HCT116 (cell line): ENCODE measurements at regions not wholly inside any gene's neighbourhood (a gene's known extent, or its start where the extent isn't known, plus 50 kb on each side); places are given as distances from the start of the nearest gene placed in this dataset.

Source experiments
- ATAC-seq: fragments of 200-7000 bp; cut with Tn5 transposase; 2 replicates; pipeline ENCODE4 v1.9.1; 2020; ENCODE audit warnings: mild to moderate bottlenecking, moderate library complexity
- BruUV-seq: library from RNA; stranded (reverse); fragments of 400-500 nt; replicated peaks from 2 replicates; lab custom pipeline; 2021; lab: Mats Ljungman, UMichigan
- CTCF ChIA-PET: fragments of 300-600 bp; sonication (Branson Sonifier 250); formaldehyde crosslinking; loops from one replicate; lab custom pipeline; 2021; ENCODE audit warnings: antibody characterized with exemption; lab: Charles Lee
- POLR2A ChIA-PET: fragments of 300-600, 350-600 bp; sonication (Branson Sonifier 250); formaldehyde crosslinking; loops from one replicate; lab custom pipeline; 2021; ENCODE audit warnings: antibody characterized with exemption; lab: Charles Lee
- RAD21 ChIA-PET, 2 experiments: fragments of 300-600 bp; sonication (Branson Sonifier 250); formaldehyde crosslinking; loops; one replicate each; lab custom pipeline; 2023; ENCODE audit warnings: low total read pairs in 2 of 2; ENCODE audit not compliant: uncharacterized antibody in 2 of 2, unreplicated experiment in 2 of 2, low non-redundant PET in 1 of 2; lab: Charles Lee
- DNase-seq: peaks from one replicate; pipeline ENCODE4 v3.0.0-alpha.2; 2010; ENCODE audit warnings: low read depth, low spot score
- H2AFZ ChIP-seq: fragments of 200-600 bp; shearing (Covaris generic), sonication (generic); 2 replicates; pipeline ENCODE4 v1.6.1; 2017; ENCODE audit warnings: low read depth, mixed run types, mixed read lengths, antibody characterized with exemption, low read length; ENCODE audit not compliant: poor library complexity, severe bottlenecking
- H3K27ac ChIP-seq: 2 replicates; pipeline ENCODE4 v1.5.1; 2012; ENCODE audit warnings: low read depth, low read length
- H3K27me3 ChIP-seq: fragments of 200-600 bp; sonication (generic); 2 replicates; pipeline ENCODE4 v1.6.1; 2016; ENCODE audit warnings: mixed run types, low read length, mixed read lengths; ENCODE audit not compliant: insufficient read depth
- H3K36me3 ChIP-seq, 2 experiments: fragments of 200-500 bp in 1 of 2; fragments of 200-600 bp in 1 of 2; sonication (Bioruptor generic) in 1 of 2; sonication (generic) in 1 of 2; 2 replicates each; pipeline versions ENCODE4 v1.5.1 to v1.6.1; 2014 to 2016; ENCODE audit warnings: low read length in 2 of 2, inconsistent platforms in 1 of 2, mixed read lengths in 1 of 2, mixed run types in 1 of 2; ENCODE audit not compliant: insufficient read depth in 2 of 2, control insufficient read depth in 1 of 2
- H3K4me1 ChIP-seq, 2 experiments: fragments of 200-600 bp in 1 of 2; sonication (generic) in 1 of 2; 2 replicates each; pipeline versions ENCODE4 v1.5.1 to v1.6.1; 2012 to 2017; ENCODE audit warnings: low read length in 2 of 2, inconsistent platforms in 1 of 2, mild to moderate bottlenecking in 1 of 2, mixed read lengths in 1 of 2, mixed run types in 1 of 2, moderate library complexity in 1 of 2; ENCODE audit not compliant: insufficient read depth in 2 of 2, control insufficient read depth in 1 of 2
- H3K4me2 ChIP-seq: fragments of 200-600 bp; sonication (generic); 2 replicates; pipeline ENCODE4 v1.6.1; 2017; ENCODE audit warnings: mixed run types, low read length, mixed read lengths
- H3K4me3 ChIP-seq, 2 experiments: fragments of 200-600 bp in 1 of 2; sonication (generic) in 1 of 2; replicated peaks in 1 of 2; 2 replicates each; pipeline ENCODE4 v1.5.1; 2011 to 2016; ENCODE audit warnings: low read length in 2 of 2, control low read depth in 1 of 2, low read depth in 1 of 2, mild to moderate bottlenecking in 1 of 2, mixed read lengths in 1 of 2, mixed run types in 1 of 2
- H3K79me2 ChIP-seq: fragments of 200-600 bp; sonication (generic); 2 replicates; pipeline ENCODE4 v1.6.1; 2017; ENCODE audit warnings: mild to moderate bottlenecking, mixed run types, low read length, moderate library complexity, mixed read lengths; ENCODE audit not compliant: insufficient read depth
- H3K9ac ChIP-seq: fragments of 200-600 bp; sonication (generic); 2 replicates; pipeline ENCODE4 v1.6.1; 2016; ENCODE audit warnings: low read length, mixed read lengths
- H3K9me2 ChIP-seq: fragments of 200-600 bp; sonication (generic), shearing (Covaris generic); 2 replicates; pipeline ENCODE4 v1.6.1; 2017; ENCODE audit warnings: mixed run types, mild to moderate bottlenecking, moderate library complexity; ENCODE audit not compliant: insufficient read depth
- H3K9me3 ChIP-seq, 2 experiments: fragments of 200-500 bp in 1 of 2; fragments of 200-600 bp in 1 of 2; sonication (Bioruptor generic) in 1 of 2; sonication (generic) in 1 of 2; 2 replicates each; pipeline ENCODE4 v1.6.1; 2014 to 2017; ENCODE audit warnings: low read length in 2 of 2, mixed read lengths in 2 of 2, inconsistent platforms in 1 of 2, low read depth in 1 of 2, mild to moderate bottlenecking in 1 of 2, mixed run types in 1 of 2, moderate library complexity in 1 of 2; ENCODE audit not compliant: control insufficient read depth in 1 of 2, insufficient read depth in 1 of 2
- H4K20me1 ChIP-seq: fragments of 200-600 bp; sonication (generic), shearing (Covaris generic); 2 replicates; pipeline ENCODE4 v1.6.1; 2017; ENCODE audit warnings: mixed run types, mild to moderate bottlenecking, moderate library complexity; ENCODE audit not compliant: insufficient read depth
- CBX3 ChIP-seq: IDR thresholded peaks from 2 replicates; pipeline ENCODE4 v1.6.1; 2012; ENCODE audit warnings: low read depth
- CEBPB ChIP-seq: IDR thresholded peaks from 2 replicates; pipeline ENCODE4 v1.6.1; 2012; ENCODE audit warnings: low read depth
- EGR1 ChIP-seq: IDR thresholded peaks from 2 replicates; pipeline ENCODE4 v1.6.1; 2012; ENCODE audit warnings: low read depth
- ELF1 ChIP-seq: IDR thresholded peaks from 2 replicates; pipeline ENCODE4 v1.6.1; 2012; ENCODE audit warnings: low read depth, borderline replicate concordance
- EZH2 ChIP-seq: fragments of 200-600 bp; sonication (generic); IDR thresholded peaks from 2 replicates; pipeline ENCODE4 v1.6.1; 2017; ENCODE audit warnings: antibody characterized with exemption, mixed run types
- FOSL1 ChIP-seq: IDR thresholded peaks from 2 replicates; pipeline ENCODE4 v1.6.1; 2012; ENCODE audit warnings: low read depth
- JUND ChIP-seq: IDR thresholded peaks from 2 replicates; pipeline ENCODE4 v1.6.1; 2012
- MAX ChIP-seq: IDR thresholded peaks from 2 replicates; pipeline ENCODE4 v1.6.1; 2012
- POLR2A ChIP-seq: IDR thresholded peaks from 2 replicates; pipeline ENCODE4 v1.7.0; 2011; ENCODE audit warnings: borderline replicate concordance; ENCODE audit not compliant: insufficient read depth, insufficient read length; ENCODE audit errors: extremely low read depth
- POLR2AphosphoS5 ChIP-seq: IDR thresholded peaks from 2 replicates; pipeline ENCODE4 v1.6.1; 2011; ENCODE audit warnings: mild to moderate bottlenecking, low read depth, low read length, moderate library complexity
- RAD21 ChIP-seq: IDR thresholded peaks from 2 replicates; pipeline ENCODE4 v1.6.1; 2012; ENCODE audit warnings: low read depth, mild to moderate bottlenecking
- SIN3A ChIP-seq: IDR thresholded peaks from 2 replicates; pipeline ENCODE4 v1.6.1; 2012; ENCODE audit warnings: low read depth
- SP1 ChIP-seq: IDR thresholded peaks from 2 replicates; pipeline ENCODE4 v1.6.1; 2012; ENCODE audit warnings: low read depth
- TCF7L2 ChIP-seq: IDR thresholded peaks from 2 replicates; pipeline ENCODE4 v1.7.0; 2011; ENCODE audit warnings: borderline replicate concordance, inconsistent platforms; ENCODE audit not compliant: insufficient read depth, insufficient read length; ENCODE audit errors: extremely low read depth
- YY1 ChIP-seq: IDR thresholded peaks from 2 replicates; pipeline ENCODE4 v1.6.1; 2011; ENCODE audit warnings: low read length, low read depth, moderate library complexity, mild to moderate bottlenecking; ENCODE audit not compliant: insufficient replicate concordance; ENCODE audit errors: extremely low read depth
- ZFX ChIP-seq: fragments of 450-650 bp; IDR thresholded peaks from 2 replicates; pipeline ENCODE4 v1.6.1; 2017
- ZNF274 ChIP-seq: fragments of 200-500 bp; sonication (Bioruptor generic); IDR thresholded peaks from 2 replicates; pipeline ENCODE4 v1.6.1; 2014; ENCODE audit warnings: mild to moderate bottlenecking, low read depth, low read length, inconsistent platforms
- intact Hi-C: fragments of 100-400 bp; cut with micrococcal nuclease; formaldehyde crosslinking; loops from 2 replicates; pipeline ENCODE4 v1.10.0; 2022
- TF ChIP-seq, protein P1 (sequence below), 3 experiments: fragments of 200-600 bp in 1 of 3; sonication (generic) in 1 of 3; IDR thresholded peaks in 2 of 3; conservative IDR thresholded peaks in 1 of 3; 2 replicates each; pipeline ENCODE4 v1.5.1; 2012 to 2017; ENCODE audit warnings: low read depth in 2 of 3, low read length in 2 of 3, antibody characterized with exemption in 1 of 3, borderline replicate concordance in 1 of 3, control low read depth in 1 of 3, mild to moderate bottlenecking in 1 of 3, mixed read lengths in 1 of 3, mixed run types in 1 of 3, moderate library complexity in 1 of 3; ENCODE audit not compliant: insufficient read depth in 1 of 3
- TF ChIP-seq, protein P2 (sequence below): IDR thresholded peaks from 2 replicates; pipeline ENCODE4 v1.6.1; 2012
- TF ChIP-seq, protein P3 (sequence below): IDR thresholded peaks from 2 replicates; pipeline ENCODE4 v1.6.1; 2011; ENCODE audit warnings: mild to moderate bottlenecking, low read length, moderate library complexity; ENCODE audit not compliant: insufficient replicate concordance; ENCODE audit errors: extremely low read depth

DNA sequence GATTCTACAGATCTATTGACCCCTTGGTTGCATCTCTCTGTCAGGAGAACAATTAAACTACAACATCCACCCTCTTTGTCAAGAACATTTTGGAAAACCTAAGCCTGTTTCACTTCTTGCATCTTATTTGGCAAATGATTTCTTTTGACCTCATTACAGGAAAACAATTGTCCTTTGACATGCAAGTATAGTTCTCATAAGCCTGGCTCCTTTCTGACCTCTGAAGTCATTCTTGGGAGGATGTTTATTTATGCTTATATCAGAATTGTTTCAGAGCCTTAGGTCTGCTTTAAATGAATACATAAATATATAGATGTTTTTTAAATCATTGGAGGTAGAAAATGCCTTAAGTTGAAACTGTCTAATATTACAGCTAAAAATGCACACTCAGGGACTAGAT lies 361.3 kb upstream of the PTGER4 start:
- POLR2A ChIA-PET, result no interaction called here
- Histone ChIP-seq H3K4me2 (no peak overlapping the region), H3K4me3 (no peak overlapping the region), H4K20me1 (no peaks in the 10 kb centered on the region), H3K9me3 (no peaks in the 10 kb centered on the region), H3K27ac (no peak overlapping the region), H3K79me2 (no peaks in the 10 kb centered on the region), H2AFZ (no peak overlapping the region), H3K27me3 (no peaks in the 10 kb centered on the region), H3K9me2 (no peaks in the 10 kb centered on the region), H3K9ac (no peak overlapping the region), H3K36me3 (no peaks in the 10 kb centered on the region), H3K4me1 (no peaks in the 10 kb centered on the region)
- intact Hi-C loops, result no loop called here
- RAD21 ChIA-PET, result no interaction called here
- BruUV-seq, result no TSS peak
- no peak for DNase-seq
- CTCF ChIA-PET, result no interaction called here
- TF ChIP-seq POLR2A (no peak), EGR1 (no peak), EZH2 (no peak), MAX (no peak), TCF7L2 (no peak), FOSL1 (no peak), CEBPB (no peak), ZNF274 (no peak), ZFX (no peak), POLR2AphosphoS5 (no peak), CBX3 (no peak), ELF1 (no peak), SP1 (no peak), SIN3A (no peak), JUND (no peak), YY1 (no peak), RAD21 (no peak)
- TF ChIP-seq, protein P1, sequence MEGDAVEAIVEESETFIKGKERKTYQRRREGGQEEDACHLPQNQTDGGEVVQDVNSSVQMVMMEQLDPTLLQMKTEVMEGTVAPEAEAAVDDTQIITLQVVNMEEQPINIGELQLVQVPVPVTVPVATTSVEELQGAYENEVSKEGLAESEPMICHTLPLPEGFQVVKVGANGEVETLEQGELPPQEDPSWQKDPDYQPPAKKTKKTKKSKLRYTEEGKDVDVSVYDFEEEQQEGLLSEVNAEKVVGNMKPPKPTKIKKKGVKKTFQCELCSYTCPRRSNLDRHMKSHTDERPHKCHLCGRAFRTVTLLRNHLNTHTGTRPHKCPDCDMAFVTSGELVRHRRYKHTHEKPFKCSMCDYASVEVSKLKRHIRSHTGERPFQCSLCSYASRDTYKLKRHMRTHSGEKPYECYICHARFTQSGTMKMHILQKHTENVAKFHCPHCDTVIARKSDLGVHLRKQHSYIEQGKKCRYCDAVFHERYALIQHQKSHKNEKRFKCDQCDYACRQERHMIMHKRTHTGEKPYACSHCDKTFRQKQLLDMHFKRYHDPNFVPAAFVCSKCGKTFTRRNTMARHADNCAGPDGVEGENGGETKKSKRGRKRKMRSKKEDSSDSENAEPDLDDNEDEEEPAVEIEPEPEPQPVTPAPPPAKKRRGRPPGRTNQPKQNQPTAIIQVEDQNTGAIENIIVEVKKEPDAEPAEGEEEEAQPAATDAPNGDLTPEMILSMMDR (IDR thresholded peaks at IDR 0.05 in 2 of 3, conservative IDR thresholded peaks at IDR 0.05 in 1 of 3; ENCODE audit: borderline replicate concordance in 1 of 3, insufficient read depth in 1 of 3, low read depth in 2 of 3, low read length in 2 of 3), result no peak
- TF ChIP-seq, protein P2, sequence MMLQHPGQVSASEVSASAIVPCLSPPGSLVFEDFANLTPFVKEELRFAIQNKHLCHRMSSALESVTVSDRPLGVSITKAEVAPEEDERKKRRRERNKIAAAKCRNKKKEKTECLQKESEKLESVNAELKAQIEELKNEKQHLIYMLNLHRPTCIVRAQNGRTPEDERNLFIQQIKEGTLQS, result no peak
- TF ChIP-seq, protein P3, sequence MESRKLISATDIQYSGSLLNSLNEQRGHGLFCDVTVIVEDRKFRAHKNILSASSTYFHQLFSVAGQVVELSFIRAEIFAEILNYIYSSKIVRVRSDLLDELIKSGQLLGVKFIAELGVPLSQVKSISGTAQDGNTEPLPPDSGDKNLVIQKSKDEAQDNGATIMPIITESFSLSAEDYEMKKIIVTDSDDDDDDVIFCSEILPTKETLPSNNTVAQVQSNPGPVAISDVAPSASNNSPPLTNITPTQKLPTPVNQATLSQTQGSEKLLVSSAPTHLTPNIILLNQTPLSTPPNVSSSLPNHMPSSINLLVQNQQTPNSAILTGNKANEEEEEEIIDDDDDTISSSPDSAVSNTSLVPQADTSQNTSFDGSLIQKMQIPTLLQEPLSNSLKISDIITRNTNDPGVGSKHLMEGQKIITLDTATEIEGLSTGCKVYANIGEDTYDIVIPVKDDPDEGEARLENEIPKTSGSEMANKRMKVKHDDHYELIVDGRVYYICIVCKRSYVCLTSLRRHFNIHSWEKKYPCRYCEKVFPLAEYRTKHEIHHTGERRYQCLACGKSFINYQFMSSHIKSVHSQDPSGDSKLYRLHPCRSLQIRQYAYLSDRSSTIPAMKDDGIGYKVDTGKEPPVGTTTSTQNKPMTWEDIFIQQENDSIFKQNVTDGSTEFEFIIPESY, result no peak
- ATAC-seq, result no peak
